Heart right ventricle (tissue), 16 donors: ENCODE measurements at regions not wholly inside any gene's neighbourhood (a gene's known extent, or its start where the extent isn't known, plus 50 kb on each side); places are given as distances from the start of the nearest gene placed in this dataset.
A peak's percentile ranks its signal among the peaks of the same experiment; 100 is the strongest.

Experiments used
- ATAC-seq, 8 donors: fragments of 200-7000 bp; cut with Tn5 transposase; one replicate each; pipeline ENCODE4 v1.9.1; 2020; ENCODE audit warnings: mild to moderate bottlenecking in 8 of 8, moderate library complexity in 8 of 8, moderate number of reproducible peaks in 1 of 8
- DNase-seq, 2 donors: peaks; one replicate each; pipeline ENCODE4 v3.0.0-alpha.2; 2020
- H3K27ac ChIP-seq, 10 donors: fragments of 200-600 bp; sonication (generic) in 2 of 10; one replicate each; pipeline versions ENCODE4 v1.5.0 to v1.8.0; 2020 to 2022; ENCODE audit warnings: mild to moderate bottlenecking in 3 of 10
- H3K27me3 ChIP-seq, 7 donors: fragments of 200-600 bp; one replicate each; pipeline ENCODE4 v1.8.0; 2021 to 2022; ENCODE audit warnings: mild to moderate bottlenecking in 2 of 7
- H3K36me3 ChIP-seq, 9 donors: fragments of 200-600 bp; sonication (generic) in 1 of 9; one replicate each; pipeline versions ENCODE4 v1.5.0 to v1.8.0; 2020 to 2022; ENCODE audit warnings: mild to moderate bottlenecking in 2 of 9
- H3K4me1 ChIP-seq, 9 donors: fragments of 200-600 bp; sonication (generic) in 1 of 9; one replicate each; pipeline versions ENCODE4 v1.5.0 to v1.8.0; 2020 to 2022; ENCODE audit warnings: mild to moderate bottlenecking in 4 of 9
- H3K4me3 ChIP-seq, 10 donors: fragments of 200-600 bp; sonication (generic) in 2 of 10; one replicate each; pipeline versions ENCODE4 v1.5.0 to v1.8.0; 2020 to 2022; ENCODE audit warnings: mild to moderate bottlenecking in 7 of 10, moderate library complexity in 2 of 10
- H3K9me3 ChIP-seq, 11 donors: fragments of 200-600 bp in 10 of 11; sonication (generic) in 2 of 11; one replicate each; pipeline versions ENCODE4 v1.5.0 to v1.8.0; 2013 to 2022; ENCODE audit warnings: mild to moderate bottlenecking in 2 of 11, control low read depth in 1 of 11, moderate library complexity in 1 of 11
- WGBS, 2 donors: extraction: QIAGEN DNeasy Blood & Tissue Kit; methylation state at CpG; one replicate each; pipeline ENCODE4 v1.1.7; 2013; ENCODE audit warnings: inconsistent platforms in 1 of 2; 5-methylcytosine and 5-hydroxymethylcytosine counted together
- intact Hi-C, 10 donors: fragments of 100-400 bp; cut with DNase I; formaldehyde crosslinking; loops; one replicate each; pipeline versions ENCODE4 v1.11.1 to v1.14.2; 2022
- TF ChIP-seq, protein P1 (sequence below), 9 donors: fragments of 200-600 bp; sonication (generic) in 2 of 9; IDR thresholded peaks; one replicate each; pipeline versions ENCODE4 v1.5.0 to v1.8.0; 2021 to 2022; ENCODE audit warnings: antibody characterized with exemption in 9 of 9, mild to moderate bottlenecking in 5 of 9, moderate library complexity in 1 of 9
- donor health status: Arrhythmogenic right ventricular cardiomyopathy.
- donor health status: ischemic (EF 13 %, LVEDD 7.1; RV severe dilation, severe dysfunction).
- donor health status: healthy with polysubstance abuse.
- donor health status: DM: no; HTN: yes; CAD: no.
- donor health status: DM: no; HTN: no; CAD: no.
- donor health status: ischemic (EF 25% LVEDD 6.9; RV normal size, moderate dysfunction).
- donor health status: ischemic (EF 25% LVEDD 5.7; RV mildly dilated, moderate dysfunction).
- donor health status: healthy.
- donor health status: DM: yes; HTN: yes; CAD: no.
- donor health status: Ischemic cardiomyopathy.
- donor health status: ischemic (EF 35%, LVEDD 5.7; RV mildly dilated, moderate dysfunction).
- donor health status: nonischemic (EF 11% LVEDD 7.7; RV severe dilation, severe dysfunction).
- donor health status: DM: yes; HTN: yes; CAD: no.
- donor health status: PGD.
- donor health status: ischemic (EF 29% LVEDD 5.4; RV normal size, mild dysfunction).
- donor health status: nonischemic (EF 23%, LVEDD 6.1; RV moderate dilation, normal function).

DNA sequence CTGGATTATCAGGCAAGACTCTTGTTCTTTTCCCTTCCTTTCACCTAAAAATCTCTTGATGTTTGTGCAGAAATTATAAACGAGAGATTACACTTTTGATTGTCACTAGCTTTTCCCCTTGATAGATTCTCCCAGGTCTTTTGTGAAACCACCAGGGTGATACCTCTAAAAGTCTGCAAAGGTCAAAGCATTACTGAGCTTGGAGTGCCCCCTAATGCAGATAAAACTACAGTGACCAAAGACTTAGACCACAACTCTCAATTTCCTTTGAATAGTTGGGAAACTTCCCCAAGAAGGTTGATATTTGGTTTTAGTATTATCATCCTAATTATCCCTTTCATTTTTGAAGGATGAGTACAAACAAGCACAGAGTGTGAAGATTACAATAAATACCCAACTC, 173.1 kb downstream of the CYLC2 start:
- Histone ChIP-seq H3K27me3 (no peaks in the 10 kb centered on the region), H3K36me3 (no peaks in the 10 kb centered on the region), H3K9me3 (peaks cover 0 to 52% (median 20%) of the 10 kb centered on the region in 11 donors), H3K27ac (no peak overlapping the region), H3K4me3 (no peak overlapping the region), H3K4me1 (no peaks in the 10 kb centered on the region)
- 65 to 80% methylated on average over 1 of the region's 1 CpG for WGBS, 2 donors
- TF ChIP-seq, protein P1, sequence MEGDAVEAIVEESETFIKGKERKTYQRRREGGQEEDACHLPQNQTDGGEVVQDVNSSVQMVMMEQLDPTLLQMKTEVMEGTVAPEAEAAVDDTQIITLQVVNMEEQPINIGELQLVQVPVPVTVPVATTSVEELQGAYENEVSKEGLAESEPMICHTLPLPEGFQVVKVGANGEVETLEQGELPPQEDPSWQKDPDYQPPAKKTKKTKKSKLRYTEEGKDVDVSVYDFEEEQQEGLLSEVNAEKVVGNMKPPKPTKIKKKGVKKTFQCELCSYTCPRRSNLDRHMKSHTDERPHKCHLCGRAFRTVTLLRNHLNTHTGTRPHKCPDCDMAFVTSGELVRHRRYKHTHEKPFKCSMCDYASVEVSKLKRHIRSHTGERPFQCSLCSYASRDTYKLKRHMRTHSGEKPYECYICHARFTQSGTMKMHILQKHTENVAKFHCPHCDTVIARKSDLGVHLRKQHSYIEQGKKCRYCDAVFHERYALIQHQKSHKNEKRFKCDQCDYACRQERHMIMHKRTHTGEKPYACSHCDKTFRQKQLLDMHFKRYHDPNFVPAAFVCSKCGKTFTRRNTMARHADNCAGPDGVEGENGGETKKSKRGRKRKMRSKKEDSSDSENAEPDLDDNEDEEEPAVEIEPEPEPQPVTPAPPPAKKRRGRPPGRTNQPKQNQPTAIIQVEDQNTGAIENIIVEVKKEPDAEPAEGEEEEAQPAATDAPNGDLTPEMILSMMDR (IDR thresholded peaks at IDR 0.05) = no peak
- DNase-seq = no peak
- intact Hi-C loops = no loop called here
- ATAC-seq = no peak

GRCh38 chr9:103169798-103170197, 174.7 kb downstream of the CYLC2 start:
- WGBS, 2 donors = 64 to 68% methylated on average over 1 of the region's 1 CpG
- no peaks in the 10 kb centered on the region for H3K36me3 ChIP-seq
- H3K4me1 ChIP-seq = no peaks in the 10 kb centered on the region
- no peak overlapping the region for H3K4me3 ChIP-seq
- H3K27me3 ChIP-seq = no peaks in the 10 kb centered on the region
- intact Hi-C loops = no loop called here
- H3K27ac ChIP-seq = no peak overlapping the region
- H3K9me3 ChIP-seq = peaks cover 0 to 45% (median 20%) of the 10 kb centered on the region in 11 donors
- TF ChIP-seq, protein P1 (IDR thresholded peaks at IDR 0.05) = no peak
- ATAC-seq (no peak), DNase-seq (no peak)

DNA sequence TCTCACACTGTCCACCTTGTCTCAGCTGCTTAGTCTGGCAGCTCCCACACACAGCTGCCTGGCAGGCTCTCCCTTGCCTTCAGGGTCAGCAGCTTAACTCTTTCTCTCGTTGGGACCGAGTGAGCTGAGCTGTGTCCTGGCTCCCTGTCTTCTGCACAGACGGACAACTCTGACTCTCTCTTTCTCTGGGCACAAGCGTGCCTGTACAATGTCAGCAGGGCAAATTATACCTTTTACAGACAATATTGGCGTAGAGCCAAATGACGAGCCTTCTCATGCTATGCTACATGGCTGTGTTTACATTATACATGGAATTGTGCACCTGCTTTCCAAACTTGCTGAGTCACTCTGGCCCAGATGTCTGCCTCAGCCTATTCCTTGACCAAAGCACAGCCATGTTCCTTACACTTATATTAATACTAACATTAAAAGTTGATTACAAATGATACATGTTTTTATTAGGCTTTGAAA, 188.6 kb downstream of the CYLC2 start:
- Histone ChIP-seq H3K9me3 (no peaks in the 10 kb centered on the region), H3K27ac (no peak overlapping the region), H3K4me1 (peaks cover 0 to 6% (median 0%) of the 10 kb centered on the region in 9 donors), H3K4me3 (no peak overlapping the region), H3K27me3 (no peaks in the 10 kb centered on the region), H3K36me3 (no peaks in the 10 kb centered on the region)
- 50 to 63% methylated on average over 6 of the region's 6 CpGs for WGBS, 2 donors
- peak in 5 of 8 donors; percentile 16 to 47 (median 25) for ATAC-seq
- DNase-seq = no peak
- TF ChIP-seq, protein P1 (IDR thresholded peaks at IDR 0.05) = no peak
- intact Hi-C loops = no loop called here

- Histone ChIP-seq H3K36me3 (no peaks in the 10 kb centered on the region), H3K4me3 (no peak overlapping the region), H3K9me3 (no peaks in the 10 kb centered on the region), H3K27me3 (no peaks in the 10 kb centered on the region), H3K27ac (no peak overlapping the region), H3K4me1 (peaks cover 0 to 6% (median 0%) of the 10 kb centered on the region in 9 donors)
- WGBS, 2 donors = 92 to 94% methylated on average over 22 of the region's 22 CpGs
- TF ChIP-seq, protein P1 (IDR thresholded peaks at IDR 0.05) = no peak
- intact Hi-C loops = no loop called here
- no peak for DNase-seq
- no peak for ATAC-seq
Measured at GRCh38 chr9:103186959-103187358, 191.8 kb downstream of the CYLC2 start.
